Heart left ventricle (tissue), 16 donors: ENCODE measurements at regions not wholly inside any gene's neighbourhood (a gene's known extent, or its start where the extent isn't known, plus 50 kb on each side); places are given as distances from the start of the nearest gene placed in this dataset.
A peak's percentile ranks its signal among the peaks of the same experiment; 100 is the strongest.

Source experiments
- ATAC-seq, 4 donors: fragments of 200-7000 bp; cut with Tn5 transposase; one replicate each; pipeline ENCODE4 v1.9.1; 2020 to 2022; ENCODE audit warnings: moderate library complexity in 4 of 4, mild to moderate bottlenecking in 3 of 4, moderate number of reproducible peaks in 1 of 4
- DNase-seq, 5 donors: peaks; one replicate each; pipeline ENCODE4 v3.0.0-alpha.2; 2020
- H3K27ac ChIP-seq, 12 donors: fragments of 200-600 bp; sonication (generic) in 4 of 12; one replicate each; pipeline versions ENCODE4 v1.5.0 to v1.8.0; 2016 to 2022; ENCODE audit warnings: mild to moderate bottlenecking in 2 of 12
- H3K27me3 ChIP-seq, 9 donors: fragments of 200-600 bp; sonication (generic) in 2 of 9; one replicate each; pipeline versions ENCODE4 v1.5.1 to v1.8.0; 2016 to 2022; ENCODE audit warnings: mild to moderate bottlenecking in 3 of 9
- H3K36me3 ChIP-seq, 9 donors: fragments of 200-600 bp; sonication (generic) in 2 of 9; one replicate each; pipeline versions ENCODE4 v1.5.0 to v1.8.0; 2018 to 2022; ENCODE audit warnings: mild to moderate bottlenecking in 2 of 9
- H3K4me1 ChIP-seq, 12 donors: fragments of 200-600 bp; sonication (generic) in 4 of 12; one replicate each; pipeline versions ENCODE4 v1.5.0 to v1.8.0; 2016 to 2022; ENCODE audit warnings: mild to moderate bottlenecking in 3 of 12
- H3K4me3 ChIP-seq, 12 donors: fragments of 200-600 bp; sonication (generic) in 4 of 12; one replicate each; pipeline versions ENCODE4 v1.5.0 to v1.8.0; 2017 to 2022; ENCODE audit warnings: mild to moderate bottlenecking in 9 of 12, moderate library complexity in 4 of 12
- H3K9me3 ChIP-seq, 12 donors: fragments of 200-600 bp; sonication (generic) in 4 of 12; one replicate each; pipeline versions ENCODE4 v1.5.0 to v1.8.0; 2016 to 2022; ENCODE audit warnings: mild to moderate bottlenecking in 1 of 12
- CTCF ChIP-seq, 12 donors: fragments of 200-600 bp; sonication (generic) in 4 of 12; IDR thresholded peaks; one replicate each; pipeline versions ENCODE4 v1.5.0 to v1.8.0; 2018 to 2022; ENCODE audit warnings: antibody characterized with exemption in 12 of 12, mild to moderate bottlenecking in 5 of 12
- POLR2A ChIP-seq, 2 donors: fragments of 450-650 bp; IDR thresholded peaks; one replicate each; pipeline ENCODE4 v1.6.1; 2017; ENCODE audit warnings: antibody characterized with exemption in 2 of 2, mild to moderate bottlenecking in 2 of 2, moderate library complexity in 2 of 2
- WGBS, 4 donors: extraction: QIAGEN DNeasy Blood & Tissue Kit in 2 of 4; methylation state at CpG; one replicate each; pipeline versions ENCODE4 v1.1.5 to v1.1.7; 2013 to 2018; 5-methylcytosine and 5-hydroxymethylcytosine counted together
- intact Hi-C, 10 donors: fragments of 100-400 bp; cut with DNase I; formaldehyde crosslinking; loops; one replicate each; pipeline versions ENCODE4 v1.11.1 to v1.14.2; 2022
- donor health status: ischemic (EF 13 %, LVEDD 7.1; RV severe dilation, severe dysfunction).
- donor health status: healthy with polysubstance abuse.
- donor health status: DM: no; HTN: yes; CAD: no.
- donor health status: DM: no; HTN: no; CAD: no.
- donor health status: ischemic (EF 25% LVEDD 6.9; RV normal size, moderate dysfunction).
- donor health status: ischemic (EF 25% LVEDD 5.7; RV mildly dilated, moderate dysfunction).
- donor health status: healthy.
- donor health status: DM: yes; HTN: yes; CAD: no.
- donor health status: ischemic (EF 35%, LVEDD 5.7; RV mildly dilated, moderate dysfunction).
- donor health status: nonischemic (EF 11% LVEDD 7.7; RV severe dilation, severe dysfunction).
- donor health status: DM: yes; HTN: yes; CAD: no.
- donor health status: PGD.
- donor health status: ischemic (EF 29% LVEDD 5.4; RV normal size, mild dysfunction).
- donor health status: nonischemic (EF 23%, LVEDD 6.1; RV moderate dilation, normal function).

- intact Hi-C loops = loop anchor here in 7 of 10 donors (5.0 to 10.0 kb wide), 6 partner anchors 109 to 459 kb away; partner anchors contain the start of gene ANKRD10 (in 1 of the 7)
- WGBS, 4 donors = 73 to 84% (median 76%) methylated on average over 6 of the region's 6 CpGs
These were observed 63.9 kb upstream of the ARHGEF7 start for GRCh38 chr13:111051041-111051725.

GRCh38 chr13:111050539-111050879 is 64.6 kb upstream of the ARHGEF7 start:
- DNase-seq (no peak), ATAC-seq (no peak)
- no peaks in the 10 kb centered on the region for H3K27me3 ChIP-seq
- 41 to 47% (median 44%) methylated on average over 4 of the region's 4 CpGs for WGBS, 4 donors
- H3K9me3 ChIP-seq = no peaks in the 10 kb centered on the region
- no peak overlapping the region for H3K4me3 ChIP-seq
- intact Hi-C loops = loop anchor here in 8 of 10 donors (1.0 to 10.0 kb wide), 7 partner anchors 108 to 458 kb away; partner anchors contain the start of gene ANKRD10 (in 3 of the 8)
- no peaks in the 10 kb centered on the region for H3K36me3 ChIP-seq
- H3K27ac ChIP-seq = no peak overlapping the region
- peaks cover 0 to 20% (median 7%) of the 10 kb centered on the region in 12 donors for H3K4me1 ChIP-seq
- TF ChIP-seq POLR2A (IDR thresholded peaks at IDR 0.05) (no peak), CTCF (IDR thresholded peaks at IDR 0.05) (peak in 2 of 12 donors; percentile 1 to 3)

More at GRCh38 chr13:111051041-111051725, 63.9 kb upstream of the ARHGEF7 start:
- H3K36me3 ChIP-seq = no peaks in the 10 kb centered on the region
- peaks cover 0 to 20% (median 7%) of the 10 kb centered on the region in 12 donors for H3K4me1 ChIP-seq
- no peak overlapping the region for H3K4me3 ChIP-seq
- ATAC-seq (peak in 1 of 4 donors; percentile 52), DNase-seq (no peak)
- H3K9me3 ChIP-seq = no peaks in the 10 kb centered on the region
- TF ChIP-seq POLR2A (IDR thresholded peaks at IDR 0.05) (no peak), CTCF (IDR thresholded peaks at IDR 0.05) (no peak)
- no peaks in the 10 kb centered on the region for H3K27me3 ChIP-seq
- no peak overlapping the region for H3K27ac ChIP-seq

GRCh38 chr13:111049791-111050538 is 65.1 kb upstream of the ARHGEF7 start:
- Histone ChIP-seq H3K27ac (no peak overlapping the region), H3K9me3 (no peaks in the 10 kb centered on the region), H3K36me3 (no peaks in the 10 kb centered on the region), H3K4me1 (peaks cover 0 to 20% (median 7%) of the 10 kb centered on the region in 12 donors), H3K27me3 (no peaks in the 10 kb centered on the region), H3K4me3 (no peak overlapping the region)
- DNase-seq (peak in 3 of 5 donors; percentile 40 to 56 (median 42)), ATAC-seq (peak in 3 of 4 donors; percentile 21 to 29 (median 25))
- 73 to 80% (median 76%) methylated on average over 18 to 19 of the region's 19 CpGs for WGBS, 4 donors
- intact Hi-C loops = loop anchor here (1.0 to 10.0 kb wide), 11 partner anchors 43 to 458 kb away; partner anchors contain the start of gene ANKRD10 (in 10 of the 10)
- TF ChIP-seq CTCF (IDR thresholded peaks at IDR 0.05) (peak; percentile 37 to 70 (median 58)), POLR2A (IDR thresholded peaks at IDR 0.05) (no peak)

GRCh38 chr13:111048387-111048786 is 66.7 kb upstream of the ARHGEF7 start:
- H3K9me3 ChIP-seq = no peaks in the 10 kb centered on the region
- no peaks in the 10 kb centered on the region for H3K36me3 ChIP-seq
- ATAC-seq = no peak
- DNase-seq = no peak
- H3K27ac ChIP-seq = no peak overlapping the region
- 85 to 92% (median 87%) methylated on average over 8 of the region's 8 CpGs for WGBS, 4 donors
- no peak overlapping the region for H3K4me3 ChIP-seq
- no peak for TF ChIP-seq CTCF (IDR thresholded peaks at IDR 0.05)
- intact Hi-C loops = loop anchor here in 8 of 10 donors (2.0 to 10.0 kb wide), 7 partner anchors 41 to 454 kb away; partner anchors contain the start of gene ANKRD10 (in 7 of the 8)
- peaks cover 0 to 20% (median 7%) of the 10 kb centered on the region in 12 donors for H3K4me1 ChIP-seq
- H3K27me3 ChIP-seq = no peaks in the 10 kb centered on the region
